ENCODE measurements at regions not wholly inside any gene's neighbourhood (a gene's known extent, or its start where the extent isn't known, plus 50 kb on each side); places are given as distances from the start of the nearest gene placed in this dataset.

- H3K9me3 Mint-ChIP-seq = peaks cover 0 to 3% (median 0%) of the 10 kb centered on the region in 9 donors
- H3K27me3 Mint-ChIP-seq = peaks cover 0 to 9% (median 0%) of the 10 kb centered on the region in 5 donors
- no peaks in the 10 kb centered on the region for H3K4me1 Mint-ChIP-seq
- no peak for DNase-seq
- POLR2A ChIA-PET = no interaction called here
- H3K36me3 Mint-ChIP-seq = no peaks in the 10 kb centered on the region
- no peak for ATAC-seq
- no peak overlapping the region for H3K27ac Mint-ChIP-seq
- H3K4me3 Mint-ChIP-seq = no peak overlapping the region
Measured at GRCh38 chr11:92758241-92758780, 211.1 kb upstream of the MTNR1B start.

GRCh38 chr11:92759571-92760214 lies 209.8 kb upstream of the MTNR1B start:
- peaks cover 0 to 3% (median 0%) of the 10 kb centered on the region in 9 donors for H3K9me3 Mint-ChIP-seq
- H3K27ac Mint-ChIP-seq = no peak overlapping the region
- peaks cover 0 to 15% (median 9%) of the 10 kb centered on the region in 5 donors for H3K27me3 Mint-ChIP-seq
- ATAC-seq = no peak
- no peak overlapping the region for H3K4me3 Mint-ChIP-seq
- POLR2A ChIA-PET = no interaction called here
- no peak for DNase-seq
- no peaks in the 10 kb centered on the region for H3K4me1 Mint-ChIP-seq
- H3K36me3 Mint-ChIP-seq = no peaks in the 10 kb centered on the region

GRCh38 chr11:92762121-92762540 lies 207.3 kb upstream of the MTNR1B start:
- DNase-seq = no peak
- Mint-ChIP-seq H3K27me3 (peaks cover under 1 to 27% (median 14%) of the 10 kb centered on the region in 5 donors), H3K9me3 (peaks cover 0 to 1% (median 0%) of the 10 kb centered on the region in 9 donors), H3K4me1 (peaks cover 5 to 14% (median 13%) of the 10 kb centered on the region in 4 donors), H3K27ac (no peak overlapping the region), H3K36me3 (no peaks in the 10 kb centered on the region), H3K4me3 (no peak overlapping the region)
- POLR2A ChIA-PET = no interaction called here
- no peak for ATAC-seq

GRCh38 chr11:92763336-92763735 lies 206.1 kb upstream of the MTNR1B start:
- peaks cover 0 to 5% (median 0%) of the 10 kb centered on the region in 9 donors for H3K9me3 Mint-ChIP-seq
- H3K4me3 Mint-ChIP-seq = no peak overlapping the region
- no peaks in the 10 kb centered on the region for H3K36me3 Mint-ChIP-seq
- H3K4me1 Mint-ChIP-seq = peaks cover 9 to 17% (median 13%) of the 10 kb centered on the region in 4 donors
- DNase-seq = no peak
- peaks cover 3 to 39% (median 22%) of the 10 kb centered on the region in 5 donors for H3K27me3 Mint-ChIP-seq
- POLR2A ChIA-PET = no interaction called here
- ATAC-seq = no peak
- H3K27ac Mint-ChIP-seq = no peak overlapping the region

- H3K4me1 Mint-ChIP-seq = peaks cover 9 to 17% (median 13%) of the 10 kb centered on the region in 4 donors
- ATAC-seq = no peak
- POLR2A ChIA-PET = no interaction called here
- DNase-seq = no peak
- H3K27ac Mint-ChIP-seq = peak overlapping the region in 1 of 10 donors; percentile 25
- H3K9me3 Mint-ChIP-seq = peaks cover 0 to 5% (median 0%) of the 10 kb centered on the region in 9 donors
- peaks cover 3 to 45% (median 24%) of the 10 kb centered on the region in 5 donors for H3K27me3 Mint-ChIP-seq
- no peak overlapping the region for H3K4me3 Mint-ChIP-seq
- H3K36me3 Mint-ChIP-seq = no peaks in the 10 kb centered on the region
Measured at GRCh38 chr11:92764128-92764527, 205.3 kb upstream of the MTNR1B start.

GRCh38 chr11:92765082-92765840 lies 204.2 kb upstream of the MTNR1B start:
- Mint-ChIP-seq H3K36me3 (no peaks in the 10 kb centered on the region), H3K27ac (no peak overlapping the region), H3K27me3 (peaks cover 5 to 55% (median 25%) of the 10 kb centered on the region in 5 donors), H3K4me1 (peaks cover 9 to 17% (median 13%) of the 10 kb centered on the region in 4 donors), H3K4me3 (peak overlapping the region in 5 of 10 donors; percentile 31 to 61 (median 54)), H3K9me3 (peaks cover 0 to 5% (median 0%) of the 10 kb centered on the region in 9 donors)
- ATAC-seq (no peak), DNase-seq (no peak)
- POLR2A ChIA-PET = no interaction called here

- Mint-ChIP-seq H3K9me3 (peaks cover 0 to 5% (median 0%) of the 10 kb centered on the region in 9 donors), H3K36me3 (no peaks in the 10 kb centered on the region), H3K4me1 (peaks cover 9 to 17% (median 14%) of the 10 kb centered on the region in 4 donors), H3K27me3 (peaks cover 6 to 62% (median 25%) of the 10 kb centered on the region in 5 donors), H3K4me3 (peak overlapping the region; percentile 31 to 78 (median 56)), H3K27ac (no peak overlapping the region)
- POLR2A ChIA-PET = no interaction called here
- DNase-seq (no peak), ATAC-seq (no peak)
Measured at GRCh38 chr11:92765965-92766371, 203.5 kb upstream of the MTNR1B start.

GRCh38 chr11:92766698-92767097 lies 202.8 kb upstream of the MTNR1B start:
- H3K9me3 Mint-ChIP-seq = peaks cover 0 to 5% (median 0%) of the 10 kb centered on the region in 9 donors
- H3K36me3 Mint-ChIP-seq = no peaks in the 10 kb centered on the region
- peaks cover 10 to 69% (median 26%) of the 10 kb centered on the region in 5 donors for H3K27me3 Mint-ChIP-seq
- POLR2A ChIA-PET = no interaction called here
- peaks cover 9 to 17% (median 14%) of the 10 kb centered on the region in 4 donors for H3K4me1 Mint-ChIP-seq
- peak overlapping the region in 1 of 10 donors; percentile 24 for H3K27ac Mint-ChIP-seq
- H3K4me3 Mint-ChIP-seq = peak overlapping the region in 5 of 10 donors; percentile 21 to 78 (median 52)
- ATAC-seq = no peak
- no peak for DNase-seq

- ATAC-seq = no peak
- Mint-ChIP-seq H3K36me3 (no peaks in the 10 kb centered on the region), H3K4me1 (peaks cover 9 to 17% (median 14%) of the 10 kb centered on the region in 4 donors), H3K9me3 (peaks cover 0 to 5% (median 0%) of the 10 kb centered on the region in 9 donors), H3K27ac (peak overlapping the region in 1 of 10 donors; percentile 11), H3K27me3 (peaks cover 10 to 69% (median 26%) of the 10 kb centered on the region in 5 donors), H3K4me3 (peak overlapping the region in 1 of 10 donors; percentile 0)
- POLR2A ChIA-PET = no interaction called here
- no peak for DNase-seq
Measured at GRCh38 chr11:92767416-92767815, 202.0 kb upstream of the MTNR1B start.

- DNase-seq = no peak
- H3K4me3 Mint-ChIP-seq = no peak overlapping the region
- peaks cover 9 to 17% (median 14%) of the 10 kb centered on the region in 4 donors for H3K4me1 Mint-ChIP-seq
- H3K27ac Mint-ChIP-seq = no peak overlapping the region
- no peak for ATAC-seq
- H3K36me3 Mint-ChIP-seq = no peaks in the 10 kb centered on the region
- POLR2A ChIA-PET = no interaction called here
- peaks cover 10 to 69% (median 25%) of the 10 kb centered on the region in 5 donors for H3K27me3 Mint-ChIP-seq
- H3K9me3 Mint-ChIP-seq = peaks cover 0 to 5% (median 0%) of the 10 kb centered on the region in 9 donors
Measured at GRCh38 chr11:92768121-92768840, 201.2 kb upstream of the MTNR1B start.

GRCh38 chr11:92769112-92769511 lies 200.3 kb upstream of the MTNR1B start:
- peaks cover 10 to 65% (median 23%) of the 10 kb centered on the region in 5 donors for H3K27me3 Mint-ChIP-seq
- DNase-seq (no peak), ATAC-seq (no peak)
- no peak overlapping the region for H3K27ac Mint-ChIP-seq
- H3K36me3 Mint-ChIP-seq = no peaks in the 10 kb centered on the region
- H3K4me3 Mint-ChIP-seq = no peak overlapping the region
- POLR2A ChIA-PET = no interaction called here
- peaks cover 9 to 17% (median 14%) of the 10 kb centered on the region in 4 donors for H3K4me1 Mint-ChIP-seq
- peaks cover 0 to 5% (median 0%) of the 10 kb centered on the region in 9 donors for H3K9me3 Mint-ChIP-seq

- no peak for DNase-seq
- peaks cover 10 to 52% (median 19%) of the 10 kb centered on the region in 5 donors for H3K27me3 Mint-ChIP-seq
- peaks cover 0 to 5% (median 0%) of the 10 kb centered on the region in 9 donors for H3K9me3 Mint-ChIP-seq
- ATAC-seq = no peak
- no peak overlapping the region for H3K4me3 Mint-ChIP-seq
- POLR2A ChIA-PET = no interaction called here
- H3K27ac Mint-ChIP-seq = no peak overlapping the region
- peaks cover 9 to 15% (median 13%) of the 10 kb centered on the region in 4 donors for H3K4me1 Mint-ChIP-seq
- no peaks in the 10 kb centered on the region for H3K36me3 Mint-ChIP-seq
Measured at GRCh38 chr11:92770419-92770818, 199.0 kb upstream of the MTNR1B start.
